GM23248 (cell line): ENCODE measurements at regions not wholly inside any gene's neighbourhood (a gene's known extent, or its start where the extent isn't known, plus 50 kb on each side); places are given as distances from the start of the nearest gene placed in this dataset.

Source experiments
- EZH2 ChIP-seq: fragments of 200-600 bp; sonication (generic); IDR thresholded peaks from 2 replicates; pipeline ENCODE4 v1.6.1; 2018; ENCODE audit warnings: antibody characterized with exemption, mild to moderate bottlenecking; ENCODE audit not compliant: insufficient read depth, poor library complexity, severe bottlenecking
- EZH2phosphoT487 ChIP-seq: fragments of 200-600 bp; sonication (generic); IDR thresholded peaks from 2 replicates; pipeline ENCODE4 v1.6.1; 2018; ENCODE audit warnings: antibody characterized with exemption, moderate library complexity, mild to moderate bottlenecking, low read depth; ENCODE audit not compliant: insufficient read depth

- TF ChIP-seq EZH2 (no peak), EZH2phosphoT487 (no peak)
Measured at GRCh38 chr14:25667387-25667786, 617.4 kb upstream of the STXBP6 start.
